HG03460 (cell line): ENCODE measurements at regions not wholly inside any gene's neighbourhood (a gene's known extent, or its start where the extent isn't known, plus 50 kb on each side); places are given as distances from the start of the nearest gene placed in this dataset.
A peak's percentile ranks its signal among the peaks of the same experiment; 100 is the strongest.

ENCODE experiments used
- ATAC-seq: cut with Tn5 transposase; IDR thresholded peaks from one replicate; pipeline ENCODE4 v1.9.1; 2021; ENCODE audit not compliant: unreplicated experiment

DNA sequence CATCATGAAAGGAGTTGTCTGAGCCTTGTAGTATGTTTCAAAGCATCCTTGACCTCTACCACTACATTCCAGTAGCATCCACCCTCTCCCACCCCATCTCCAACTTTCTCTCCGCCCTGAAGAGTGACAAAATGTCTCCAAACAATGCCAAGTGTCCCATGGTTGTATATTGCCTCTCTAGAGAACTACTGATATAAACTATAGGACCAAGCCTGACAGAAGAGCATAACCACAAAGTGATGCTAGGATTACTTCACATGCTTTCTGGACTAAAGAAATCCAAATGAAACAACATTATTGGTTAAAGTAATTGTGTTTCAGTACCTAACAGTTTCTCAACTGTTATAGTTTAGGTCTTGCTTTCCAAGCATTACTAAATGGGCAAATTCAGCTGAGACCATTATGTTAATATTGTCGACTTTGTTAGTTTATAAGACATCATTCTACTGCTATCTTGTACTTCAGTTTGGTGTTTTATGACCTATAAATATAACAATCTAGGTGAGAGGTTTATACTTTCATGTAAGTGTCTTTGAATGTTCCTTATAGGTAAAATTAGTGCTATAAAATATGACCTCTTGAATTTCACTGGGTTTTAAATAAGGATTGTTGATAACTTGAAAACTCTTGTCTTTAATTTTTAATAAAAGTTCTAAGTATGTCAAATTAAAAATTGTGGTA lies 117.4 kb downstream of the SUCNR1 start:
- no peak for ATAC-seq

GRCh38 chr3:151992326-151993041 lies 119.0 kb downstream of the SUCNR1 start:
- no peak for ATAC-seq

DNA sequence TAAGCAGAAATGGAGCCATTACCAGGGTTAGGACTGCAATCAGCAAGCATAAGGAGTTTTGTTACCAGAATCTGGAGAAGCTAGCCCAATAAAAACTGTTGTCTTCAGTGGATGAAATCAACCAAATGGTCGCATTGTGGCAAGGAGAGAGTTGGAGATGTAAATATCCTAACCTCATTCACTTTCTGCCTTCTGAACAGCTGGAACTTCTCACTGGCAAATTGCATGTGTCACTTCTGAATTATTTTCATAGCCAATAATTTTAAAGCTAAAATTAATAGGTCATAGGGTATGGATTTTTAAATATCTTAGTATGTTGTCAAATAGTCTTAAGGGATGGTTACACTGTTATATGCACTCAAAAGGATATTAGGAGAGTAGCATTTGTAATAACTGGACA lies 121.6 kb downstream of the SUCNR1 start:
- no peak for ATAC-seq

GRCh38 chr3:151998744-151999143 lies 125.3 kb downstream of the SUCNR1 start:
- ATAC-seq: no peak

DNA sequence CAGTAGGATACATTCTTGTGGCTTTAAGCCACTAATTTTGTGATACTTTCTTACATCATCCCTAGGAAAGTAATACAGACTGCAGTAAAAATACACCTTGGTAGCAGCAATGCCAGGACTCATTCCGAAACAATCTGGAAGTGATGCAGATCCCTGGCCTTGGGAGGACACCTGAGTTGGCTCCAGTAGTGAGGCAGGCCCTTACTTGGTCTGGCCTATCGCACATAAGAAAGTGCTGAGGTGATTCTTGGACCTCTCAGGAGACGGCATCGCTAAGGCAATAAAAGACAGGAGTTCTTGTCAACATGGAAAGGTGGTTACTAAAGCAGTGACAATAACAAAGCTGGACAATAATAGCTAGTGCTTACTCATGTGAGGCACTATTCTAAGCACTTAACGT lies 126.5 kb downstream of the SUCNR1 start:
- ATAC-seq: no peak

GRCh38 chr3:152011812-152012735 lies 138.6 kb downstream of the SUCNR1 start:
- ATAC-seq: no peak

- ATAC-seq: no peak
These were observed 146.1 kb downstream of the SUCNR1 start for GRCh38 chr3:152019508-152019907.

GRCh38 chr3:152021951-152022461 lies 148.6 kb downstream of the SUCNR1 start:
- no peak for ATAC-seq

GRCh38 chr3:152026033-152026556 lies 152.7 kb downstream of the SUCNR1 start:
- ATAC-seq: no peak

- ATAC-seq: no peak
These were observed 156.9 kb downstream of the SUCNR1 start for GRCh38 chr3:152030320-152030719.

DNA sequence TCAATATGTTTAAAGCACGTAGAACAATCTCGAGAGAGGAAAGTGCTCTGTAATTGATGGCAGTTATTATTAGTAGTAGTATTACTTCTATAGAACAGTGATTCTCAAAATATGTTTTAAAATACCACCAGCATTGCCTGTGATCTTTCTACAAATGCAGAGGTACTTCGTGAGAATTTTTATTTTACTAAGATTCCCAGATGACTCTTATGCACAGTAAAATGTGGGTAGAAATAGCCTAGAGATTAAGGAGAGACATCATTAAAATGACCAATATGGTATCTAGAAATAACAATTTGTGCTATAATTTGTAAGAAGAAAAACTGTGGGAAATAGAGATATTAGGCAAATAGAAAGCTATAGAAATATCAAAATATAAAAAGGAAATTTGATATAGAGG lies 157.9 kb downstream of the SUCNR1 start:
- ATAC-seq: no peak

- no peak for ATAC-seq
These were observed 163.9 kb downstream of the SUCNR1 start for GRCh38 chr3:152037297-152037696.

DNA sequence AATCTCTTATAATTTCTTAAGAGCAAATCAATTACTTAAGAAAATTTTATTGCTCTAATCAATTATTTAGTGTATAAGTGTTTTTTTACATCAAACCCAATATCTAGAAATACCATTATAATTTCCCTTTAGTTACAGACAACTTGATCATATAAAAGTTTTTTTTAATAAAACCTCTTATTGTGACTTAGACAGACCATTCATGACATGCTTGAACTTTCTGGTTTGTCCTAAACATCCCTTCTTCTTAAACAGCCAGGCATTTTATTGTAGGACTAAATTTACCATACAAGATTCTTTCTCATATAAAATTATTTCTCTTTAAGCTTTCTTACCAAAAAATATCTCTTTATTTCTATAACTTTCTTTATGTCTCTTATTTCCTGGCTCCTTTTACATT lies 164.5 kb downstream of the SUCNR1 start:
- no peak for ATAC-seq

DNA sequence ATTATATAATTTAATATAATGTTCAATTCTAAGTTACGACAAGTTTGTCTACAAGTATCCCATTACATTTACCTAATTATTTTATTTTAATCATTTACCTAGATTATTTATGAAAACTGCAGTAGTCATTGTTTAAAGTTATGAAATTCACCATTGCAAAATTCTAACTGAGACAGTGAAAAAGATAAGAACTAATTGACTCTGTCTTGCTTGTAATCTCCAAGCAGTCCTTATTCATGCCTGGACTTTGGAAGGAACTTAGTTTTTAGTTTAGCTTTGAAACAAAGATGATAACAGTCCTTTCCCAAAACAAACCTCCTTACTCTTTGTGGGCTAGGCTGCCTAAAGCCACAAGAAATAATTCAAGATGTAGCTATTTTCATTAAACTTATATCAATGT lies 165.0 kb downstream of the SUCNR1 start:
- no peak for ATAC-seq

GRCh38 chr3:152039887-152040286 lies 166.4 kb downstream of the SUCNR1 start:
- peak; percentile 92 for ATAC-seq

- ATAC-seq: no peak
These were observed 166.9 kb downstream of the SUCNR1 start for GRCh38 chr3:152040319-152040718.

GRCh38 chr3:152043620-152044019 lies 170.2 kb downstream of the SUCNR1 start:
- no peak for ATAC-seq

DNA sequence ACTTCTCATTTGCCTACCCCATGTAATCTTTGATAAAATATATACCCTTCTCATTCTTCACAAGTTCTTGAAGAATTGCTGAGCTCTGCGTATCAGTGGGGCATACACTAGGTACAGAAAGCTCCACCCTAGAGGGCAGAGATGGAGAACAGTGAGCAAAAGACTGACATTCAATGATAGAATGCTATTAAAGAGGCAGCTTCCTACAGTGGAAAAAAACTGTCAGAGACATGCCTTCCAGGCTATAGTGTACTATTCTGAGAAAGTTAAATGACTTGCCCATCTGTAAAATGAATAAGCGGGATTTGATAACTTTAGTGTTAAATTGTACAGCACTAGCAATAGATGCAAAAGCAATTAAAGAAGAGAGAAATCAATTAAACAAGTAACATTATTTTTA lies 172.8 kb downstream of the SUCNR1 start:
- ATAC-seq: no peak

GRCh38 chr3:152047465-152047864 lies 174.0 kb downstream of the SUCNR1 start:
- no peak for ATAC-seq

DNA sequence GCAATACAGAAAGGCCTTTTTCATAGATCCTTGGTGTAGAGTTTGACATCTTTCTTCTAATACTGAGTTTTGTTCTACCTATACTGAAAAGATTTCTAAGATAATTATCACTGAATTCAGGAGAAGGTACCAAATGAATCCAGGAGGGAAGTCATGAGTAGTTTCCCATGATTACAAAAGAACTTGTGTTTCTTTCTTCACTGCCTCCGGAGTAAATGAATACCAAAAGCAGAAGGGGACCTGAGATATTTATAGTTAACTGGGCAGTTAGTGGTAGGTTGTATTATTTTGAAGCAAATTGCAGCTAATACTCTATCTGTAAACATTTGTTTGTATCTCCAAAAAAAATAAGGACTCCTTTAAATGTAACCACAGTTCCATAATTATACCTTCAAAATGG lies 175.4 kb downstream of the SUCNR1 start:
- ATAC-seq: no peak

DNA sequence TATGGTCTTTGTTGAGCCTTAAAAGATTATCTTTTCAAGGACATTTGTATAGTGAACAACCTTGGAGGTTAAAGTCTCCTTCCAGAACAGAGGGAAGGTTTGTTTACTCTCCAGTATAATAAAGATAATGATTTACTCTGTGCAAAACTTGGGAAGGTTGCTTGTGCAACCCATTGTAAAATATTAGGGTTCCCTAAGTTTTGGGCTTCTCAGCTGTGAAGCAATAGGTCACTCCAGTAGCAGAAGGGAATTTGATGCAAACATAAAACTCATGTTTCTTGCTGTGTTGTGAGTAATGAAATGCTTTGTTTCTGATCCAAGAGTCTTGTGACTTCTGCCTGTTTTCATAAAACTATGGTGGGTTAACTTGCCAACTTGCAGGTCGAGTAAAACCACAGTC lies 177.5 kb downstream of the SUCNR1 start:
- no peak for ATAC-seq
